CD4-positive, alpha-beta T cell treated with Interferon gamma for 1 hour (primary cell): ENCODE measurements at regions not wholly inside any gene's neighbourhood (a gene's known extent, or its start where the extent isn't known, plus 50 kb on each side); places are given as distances from the start of the nearest gene placed in this dataset.
A peak's percentile ranks its signal among the peaks of the same experiment; 100 is the strongest.

Source experiments
- DNase-seq: peaks from one replicate; pipeline ENCODE4 v3.0.0-alpha.2; 2020

GRCh38 chr12:42696406-42697149, 107.0 kb upstream of the PRICKLE1 start:
- DNase-seq = peak; percentile 2

GRCh38 chr12:42695490-42695995, 106.0 kb upstream of the PRICKLE1 start:
- no peak for DNase-seq

GRCh38 chr12:42692749-42693148, 103.2 kb upstream of the PRICKLE1 start:
- no peak for DNase-seq

GRCh38 chr12:42691991-42692557, 102.5 kb upstream of the PRICKLE1 start:
- DNase-seq = no peak

GRCh38 chr12:42690264-42690663, 100.7 kb upstream of the PRICKLE1 start:
- DNase-seq = no peak

- no peak for DNase-seq
Measured at GRCh38 chr12:42689699-42690098, 100.2 kb upstream of the PRICKLE1 start.

- no peak for DNase-seq
Measured at GRCh38 chr12:42686514-42687172, 97.1 kb upstream of the PRICKLE1 start.

GRCh38 chr12:42684802-42685071, 95.2 kb upstream of the PRICKLE1 start:
- no peak for DNase-seq

GRCh38 chr12:42683933-42684801, 94.6 kb upstream of the PRICKLE1 start:
- no peak for DNase-seq

- no peak for DNase-seq
Measured at GRCh38 chr12:42683266-42683665, 93.7 kb upstream of the PRICKLE1 start.

- no peak for DNase-seq
Measured at GRCh38 chr12:42679466-42679865, 89.9 kb upstream of the PRICKLE1 start.

- DNase-seq = no peak
Measured at GRCh38 chr12:42677461-42677860, 87.9 kb upstream of the PRICKLE1 start.

GRCh38 chr12:42673535-42673934, 84.0 kb upstream of the PRICKLE1 start:
- no peak for DNase-seq

- DNase-seq = no peak
Measured at GRCh38 chr12:42670719-42671118, 81.2 kb upstream of the PRICKLE1 start.

- no peak for DNase-seq
Measured at GRCh38 chr12:42669553-42669952, 80.0 kb upstream of the PRICKLE1 start.

- no peak for DNase-seq
Measured at GRCh38 chr12:42666671-42667243, 77.2 kb upstream of the PRICKLE1 start.

GRCh38 chr12:42663621-42664020, 74.1 kb upstream of the PRICKLE1 start:
- no peak for DNase-seq

- no peak for DNase-seq
Measured at GRCh38 chr12:42660968-42661937, 71.7 kb upstream of the PRICKLE1 start.

- no peak for DNase-seq
Measured at GRCh38 chr12:42660117-42660516, 70.6 kb upstream of the PRICKLE1 start.

GRCh38 chr12:42652048-42652447, 62.5 kb upstream of the PRICKLE1 start:
- no peak for DNase-seq

- no peak for DNase-seq
Measured at GRCh38 chr12:42648061-42648460, 58.5 kb upstream of the PRICKLE1 start.
